Kidney epithelial cell (primary cell): ENCODE measurements at regions not wholly inside any gene's neighbourhood (a gene's known extent, or its start where the extent isn't known, plus 50 kb on each side); places are given as distances from the start of the nearest gene placed in this dataset.

Source experiments
- DNase-seq: peaks from one replicate; pipeline ENCODE4 v3.0.0-alpha.2; 2010; ENCODE audit warnings: low read depth
- H3K27me3 ChIP-seq: 2 replicates; pipeline ENCODE4 v1.6.0; 2011; ENCODE audit warnings: low read length; ENCODE audit not compliant: control insufficient read depth, insufficient read depth
- H3K36me3 ChIP-seq: 2 replicates; pipeline ENCODE4 v1.5.1; 2011; ENCODE audit warnings: low read length; ENCODE audit not compliant: control insufficient read depth, insufficient read depth
- H3K4me3 ChIP-seq: 2 replicates; pipeline ENCODE4 v1.5.1; 2011; ENCODE audit warnings: low read depth, mild to moderate bottlenecking, control low read depth, low read length
- CTCF ChIP-seq: IDR thresholded peaks from 2 replicates; pipeline ENCODE4 v1.5.1; 2011; ENCODE audit warnings: mild to moderate bottlenecking, moderate library complexity, low read length, control low read depth, inconsistent platforms; ENCODE audit not compliant: insufficient read depth, poor library complexity, severe bottlenecking

GRCh38 chr10:58885146-58885545 is 291.3 kb upstream of the PHYHIPL start:
- Histone ChIP-seq H3K4me3 (no peak overlapping the region), H3K36me3 (no peaks in the 10 kb centered on the region), H3K27me3 (no peaks in the 10 kb centered on the region)
- DNase-seq = no peak
- no peak for TF ChIP-seq CTCF

GRCh38 chr10:58885686-58886345 is 290.6 kb upstream of the PHYHIPL start:
- no peak for TF ChIP-seq CTCF
- DNase-seq = no peak
- H3K4me3 ChIP-seq = no peak overlapping the region
- no peaks in the 10 kb centered on the region for H3K27me3 ChIP-seq
- H3K36me3 ChIP-seq = no peaks in the 10 kb centered on the region

GRCh38 chr10:58886406-58886805 is 290.0 kb upstream of the PHYHIPL start:
- DNase-seq = no peak
- no peak for TF ChIP-seq CTCF

GRCh38 chr10:58887474-58887873 is 289.0 kb upstream of the PHYHIPL start:
- DNase-seq = no peak
- TF ChIP-seq CTCF = no peak
- no peaks in the 10 kb centered on the region for H3K27me3 ChIP-seq
- H3K36me3 ChIP-seq = no peaks in the 10 kb centered on the region
- H3K4me3 ChIP-seq = no peak overlapping the region

More at GRCh38 chr10:58886406-58886805, 290.0 kb upstream of the PHYHIPL start:
- H3K27me3 ChIP-seq = no peaks in the 10 kb centered on the region
- no peaks in the 10 kb centered on the region for H3K36me3 ChIP-seq
- no peak overlapping the region for H3K4me3 ChIP-seq

GRCh38 chr10:58888957-58889356 is 287.5 kb upstream of the PHYHIPL start:
- no peak for DNase-seq
- no peak for TF ChIP-seq CTCF
- no peaks in the 10 kb centered on the region for H3K27me3 ChIP-seq

GRCh38 chr10:58892031-58892531 is 284.4 kb upstream of the PHYHIPL start:
- no peaks in the 10 kb centered on the region for H3K36me3 ChIP-seq
- H3K27me3 ChIP-seq = no peaks in the 10 kb centered on the region
- no peak overlapping the region for H3K4me3 ChIP-seq
- TF ChIP-seq CTCF = no peak
- DNase-seq = no peak

More at GRCh38 chr10:58888957-58889356, 287.5 kb upstream of the PHYHIPL start:
- no peaks in the 10 kb centered on the region for H3K36me3 ChIP-seq
- H3K4me3 ChIP-seq = no peak overlapping the region
